Stimulated activated CD4-positive, alpha-beta T cell treated with anti-CD3 and anti-CD28 coated beads, Interleukin-2, amount 100 ng/mL, for 24 hours (primary cell): ENCODE measurements at regions not wholly inside any gene's neighbourhood (a gene's known extent, or its start where the extent isn't known, plus 50 kb on each side); places are given as distances from the start of the nearest gene placed in this dataset.
"Not testable (repeated sequence)": the region's sequence is repeated elsewhere in the genome, so short reads cannot be mapped to it uniquely, and the experiment has no call there.

ENCODE experiments used
- DNase-seq, 2 donors: peaks; one replicate each; pipeline ENCODE4 v3.0.0-alpha.2; 2020

DNA sequence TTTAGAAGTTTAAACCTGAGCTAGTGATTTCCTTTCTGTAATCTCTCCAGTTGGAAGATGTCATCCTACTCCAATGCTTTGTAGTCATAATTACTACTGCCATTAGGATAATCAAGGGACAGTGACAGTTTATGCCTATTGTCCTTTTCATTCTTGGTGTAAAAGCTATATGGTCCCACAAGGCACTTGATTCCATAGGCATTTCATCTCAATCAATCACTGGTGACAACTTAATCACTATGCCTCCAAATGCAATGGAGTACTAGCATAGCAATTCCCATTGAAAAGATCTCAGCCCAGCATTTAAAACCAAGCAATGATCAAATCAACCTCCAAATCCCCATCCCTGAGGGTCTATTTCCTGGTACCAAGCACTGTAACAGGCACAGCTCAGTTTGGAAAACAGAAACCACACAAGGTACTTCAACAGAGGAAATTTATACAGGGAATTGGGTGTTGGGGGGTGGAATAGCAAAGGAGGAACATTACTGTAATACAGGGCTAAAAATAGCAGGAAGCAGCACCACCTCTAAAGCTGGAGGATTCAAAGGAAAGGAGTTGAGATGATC, 51.0 kb downstream of the FHIP2A start:
- no peak for DNase-seq

DNA sequence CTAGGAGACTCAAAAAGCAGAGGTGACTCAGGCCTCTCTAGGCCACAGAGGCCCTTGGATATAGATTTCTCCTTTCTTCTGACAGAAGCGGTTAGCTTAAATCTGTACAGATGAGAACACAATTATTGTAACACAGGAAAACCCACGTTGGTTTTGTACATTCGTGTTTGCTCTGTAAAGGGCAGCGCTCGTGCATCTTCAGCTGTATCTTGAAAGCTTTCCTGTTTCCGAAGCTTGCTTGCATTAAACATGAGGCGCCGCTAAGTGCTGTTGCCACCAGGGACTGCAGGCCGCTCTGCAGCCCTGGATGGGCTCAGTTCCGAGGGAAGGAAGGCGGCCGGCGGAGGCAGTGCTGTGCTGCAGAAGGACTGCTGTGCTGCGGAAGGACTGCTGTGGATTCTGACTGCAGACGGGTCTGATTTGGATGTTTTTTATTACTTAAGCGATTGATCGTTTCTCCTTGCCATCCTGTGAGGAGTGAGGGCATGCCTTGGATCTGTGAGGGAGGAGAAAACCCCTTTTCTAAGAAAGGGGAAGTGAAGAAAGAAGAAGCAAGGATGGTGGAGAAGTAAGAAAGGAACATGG, 53.3 kb downstream of the FHIP2A start:
- DNase-seq: peak in 1 of 2 donors; percentile 22

DNA sequence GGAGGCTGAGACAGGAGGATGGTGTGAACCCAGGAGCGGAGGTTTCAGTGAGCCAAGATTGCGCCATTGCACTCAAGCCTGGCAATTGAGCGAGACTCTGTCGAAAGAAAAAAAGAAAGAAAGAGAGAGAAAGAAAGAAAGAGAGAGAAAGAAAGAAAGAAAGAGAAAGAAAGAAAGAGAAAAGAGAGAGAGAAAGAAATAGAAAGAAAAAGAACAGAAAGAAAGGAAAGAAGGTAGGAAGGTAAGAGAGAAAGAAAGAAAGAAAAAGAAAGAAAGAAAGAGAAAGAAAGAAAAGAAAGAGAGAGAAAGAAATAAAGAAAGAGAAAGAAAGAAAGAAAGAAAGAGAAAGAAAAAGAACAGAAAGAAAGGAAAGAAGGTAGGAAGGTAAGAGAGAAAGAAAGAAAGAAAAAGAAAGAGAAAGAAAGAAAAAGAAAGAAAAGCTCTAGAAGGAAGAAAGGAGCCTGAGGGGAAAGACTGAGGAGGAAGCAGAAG, 54.1 kb downstream of the FHIP2A start:
- not testable (repeated sequence) for DNase-seq

DNA sequence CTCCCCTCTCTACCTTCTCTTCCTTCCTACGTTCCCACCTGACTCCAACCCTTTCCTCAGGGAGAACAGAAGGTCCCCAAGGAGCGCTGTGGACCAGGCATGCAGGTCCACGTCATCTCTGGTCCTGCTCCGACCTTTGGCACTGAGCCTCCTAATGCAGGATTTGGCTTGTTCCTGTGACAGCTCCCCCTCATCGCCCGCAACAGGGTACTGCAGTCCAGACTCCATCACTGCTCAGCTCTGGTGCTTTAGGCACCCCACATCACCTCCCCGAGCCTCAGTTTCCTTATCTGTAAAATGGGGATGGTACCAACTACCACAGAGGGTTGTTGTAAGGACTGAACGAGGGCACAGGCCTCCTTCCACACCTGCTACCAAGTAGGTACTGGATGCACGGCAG, 54.6 kb downstream of the FHIP2A start:
- DNase-seq: no peak

DNA sequence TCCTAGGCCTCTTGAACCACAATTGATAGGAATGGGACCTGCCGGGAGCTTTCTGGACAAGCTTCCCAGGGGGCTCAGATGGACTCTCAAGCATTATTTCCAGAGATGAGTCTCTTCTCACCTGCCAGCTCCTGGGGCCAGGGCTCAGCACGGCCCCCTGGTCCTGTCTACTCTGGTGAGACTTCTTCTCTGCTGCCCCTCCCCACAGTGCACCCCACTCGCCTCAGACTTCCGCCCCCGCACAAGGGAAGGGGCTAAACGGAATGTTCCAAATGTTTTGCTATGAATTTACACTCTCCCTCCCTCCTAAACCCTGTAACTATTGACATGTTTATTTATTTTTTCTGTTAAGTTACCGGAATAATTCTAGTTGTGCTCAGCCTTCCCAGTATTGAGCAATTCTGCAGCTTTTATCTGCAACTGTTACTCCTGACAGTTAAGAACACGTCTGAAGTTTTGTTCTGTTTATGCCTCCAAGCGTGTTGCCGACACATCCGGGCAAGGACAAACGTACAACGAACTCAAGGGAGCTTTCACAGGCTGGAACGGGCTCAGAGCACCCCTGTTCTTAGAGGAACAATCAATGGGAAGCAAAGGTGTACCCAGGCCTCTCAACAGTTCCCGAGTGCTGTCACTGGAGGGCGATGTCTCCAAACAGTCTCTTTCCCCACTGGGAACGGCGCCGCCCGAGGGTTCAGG, 55.2 kb downstream of the FHIP2A start:
- DNase-seq: peak; percentile 33 to 57

DNA sequence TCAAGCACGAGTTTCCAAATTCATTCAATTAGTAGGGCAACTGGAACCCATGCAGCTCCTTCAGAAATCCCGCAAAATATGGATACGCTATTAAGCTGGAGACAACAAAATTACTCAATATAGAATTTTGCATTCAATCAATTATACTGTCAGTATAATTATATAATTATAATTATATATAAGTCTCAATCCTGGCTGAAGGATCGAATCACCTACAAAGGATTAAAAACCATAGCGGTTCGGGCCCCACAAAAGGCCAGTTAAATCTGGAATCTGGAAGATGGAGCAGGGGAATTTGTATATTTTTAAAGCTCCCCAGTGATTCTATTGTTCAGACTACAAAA, 55.7 kb downstream of the FHIP2A start:
- no peak for DNase-seq

DNA sequence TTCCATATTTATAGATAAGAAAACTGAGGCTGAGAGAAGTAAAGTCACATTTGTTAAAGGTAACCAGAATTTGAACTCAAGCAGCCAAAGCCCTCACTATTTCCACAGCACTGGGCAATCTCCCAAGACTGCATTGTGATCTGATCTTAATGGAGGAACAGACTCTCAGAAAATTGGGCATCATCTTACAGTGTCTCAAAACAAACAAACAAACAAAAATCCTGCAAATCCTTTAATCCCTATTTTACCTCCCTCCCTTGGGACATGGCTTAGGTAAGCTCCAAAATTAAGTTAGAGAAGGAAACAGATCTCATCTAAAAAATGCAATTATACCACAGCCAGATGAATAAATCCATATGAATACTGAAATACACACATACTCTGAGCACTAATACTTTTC, 57.5 kb downstream of the FHIP2A start:
- DNase-seq: no peak

DNA sequence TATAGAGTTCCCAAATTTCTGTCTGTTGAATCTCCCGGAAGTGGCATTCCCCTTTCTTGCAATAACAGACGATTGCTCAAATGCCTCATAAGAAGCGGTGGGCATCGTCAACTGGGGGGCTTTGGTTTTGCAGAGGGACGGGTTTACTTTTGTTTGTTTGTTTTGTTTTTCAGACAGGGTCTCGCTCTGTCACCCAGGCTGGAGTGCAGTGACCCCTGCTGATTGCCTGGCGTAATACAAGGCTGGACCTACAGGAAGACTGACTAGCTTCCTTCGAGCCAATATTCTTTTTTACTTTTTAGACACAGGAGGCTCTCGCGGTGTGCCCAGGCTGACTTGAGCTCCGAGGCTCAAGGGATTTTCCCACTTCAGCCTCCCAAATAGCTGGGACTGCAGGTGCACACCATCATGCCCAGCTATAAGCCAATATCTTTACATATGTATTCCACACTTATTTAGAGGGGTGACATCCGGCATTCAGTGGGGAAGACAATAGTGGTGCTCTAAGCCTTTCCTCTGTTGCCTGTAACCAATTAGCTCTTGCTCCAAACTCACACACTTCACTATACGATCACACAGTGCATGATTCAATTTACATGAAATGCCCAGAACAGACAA, 58.1 kb downstream of the FHIP2A start:
- peak; percentile 34 to 50 for DNase-seq

DNA sequence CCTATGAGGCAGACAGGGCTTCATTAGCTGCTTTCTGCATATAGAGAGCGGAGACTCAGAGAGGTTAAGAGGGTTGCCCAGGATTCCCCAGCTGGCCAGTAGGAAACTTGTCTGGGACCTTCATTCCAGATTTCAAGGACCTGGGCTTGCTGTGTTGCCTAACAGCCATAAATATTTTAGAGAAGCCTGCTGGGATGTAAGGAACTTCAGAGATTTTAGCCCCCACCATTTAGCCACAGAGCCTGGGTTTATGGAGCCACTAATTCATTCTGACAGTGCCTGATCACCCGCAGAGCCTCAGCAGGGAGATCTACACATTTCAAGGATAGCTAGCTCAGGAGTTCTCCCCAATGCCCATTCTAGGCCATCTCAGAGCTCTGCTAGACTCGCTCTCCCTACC, 56.6 kb upstream of the TRUB1 start:
- DNase-seq: no peak

DNA sequence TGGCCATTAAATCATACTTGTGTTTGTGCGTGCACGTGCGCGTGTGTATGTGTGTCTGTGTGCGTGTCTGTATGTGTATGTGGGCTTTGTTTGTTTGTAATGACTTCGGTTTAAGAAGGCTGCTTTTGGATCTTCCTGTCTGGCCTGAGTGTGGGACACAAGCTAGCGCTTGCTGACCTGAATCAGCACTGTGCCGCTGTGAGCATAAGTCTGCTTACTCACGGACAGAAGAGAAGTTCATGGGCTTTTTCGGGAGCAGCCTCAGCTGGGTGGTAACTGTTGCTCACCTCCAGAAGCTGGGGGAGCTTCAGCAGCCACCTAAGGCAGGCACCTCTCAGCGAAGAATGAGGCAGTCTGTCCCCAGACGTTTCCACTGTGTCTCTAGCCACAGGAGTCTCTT, 56.1 kb upstream of the TRUB1 start:
- no peak for DNase-seq

DNA sequence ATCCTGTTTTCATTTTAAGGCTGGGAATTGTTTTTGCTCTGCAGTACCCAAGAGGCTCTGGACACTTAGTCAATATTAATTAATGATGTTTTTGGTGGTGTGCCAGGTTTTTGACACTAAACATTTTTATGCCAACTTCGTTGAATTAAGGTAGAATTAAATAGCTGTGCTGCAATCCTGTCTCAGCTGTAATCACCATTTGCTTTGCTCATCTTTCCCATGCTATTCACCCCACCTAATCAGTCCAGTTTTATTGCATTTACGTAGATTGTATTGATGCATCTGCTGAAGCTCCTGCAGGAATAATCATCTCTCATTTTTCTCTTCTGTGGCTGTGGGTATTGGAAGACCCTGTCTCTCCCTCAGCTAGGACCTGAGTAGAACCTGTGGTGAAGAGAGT, 52.6 kb upstream of the TRUB1 start:
- DNase-seq: no peak
